ENCODE measurements at regions not wholly inside any gene's neighbourhood (a gene's known extent, or its start where the extent isn't known, plus 50 kb on each side); places are given as distances from the start of the nearest gene placed in this dataset.

DNA sequence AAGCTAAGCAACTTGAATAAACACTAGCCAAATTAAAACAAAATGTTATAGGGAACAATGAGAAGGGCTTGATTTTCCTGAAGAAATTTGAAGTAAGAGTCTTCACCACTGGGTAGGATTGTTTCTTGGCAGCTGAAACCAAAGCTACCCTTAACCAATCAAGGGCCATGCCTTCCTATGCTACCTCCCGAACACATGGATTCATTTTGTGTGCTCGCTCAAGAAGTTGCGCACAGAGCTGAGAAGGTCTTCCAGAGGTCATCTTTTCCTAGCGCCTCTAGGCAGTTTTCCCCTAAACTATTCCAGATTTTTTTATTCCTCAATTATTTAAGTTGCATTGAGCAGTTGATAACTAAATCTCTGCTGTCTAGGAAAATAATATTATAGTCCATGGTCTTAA, 264.6 kb downstream of the RBM43 start:
- no peak overlapping the region for H3K4me2 ChIP-seq
- WGBS (ENCODE audit: low lambda C conversion rate, missing lambda C conversion rate) = 76% methylated on average over 4 of the region's 4 CpGs
- H3K36me3 ChIP-seq (replicated peaks; ENCODE audit: insufficient read depth, low read depth) = no peaks in the 10 kb centered on the region
- H3K9me2 ChIP-seq (replicated peaks; ENCODE audit: insufficient read depth) = no peaks in the 10 kb centered on the region
- H3K4me3 ChIP-seq = no peak overlapping the region
- no peaks in the 10 kb centered on the region for H3K9me3 ChIP-seq (ENCODE audit: low read depth)
- H4K20me1 ChIP-seq (ENCODE audit: insufficient read depth, poor library complexity, severe bottlenecking) = no peaks in the 10 kb centered on the region
- no peaks in the 10 kb centered on the region for H3K79me2 ChIP-seq
- H3K27me3 ChIP-seq = no peaks in the 10 kb centered on the region
- no peak overlapping the region for H2AFZ ChIP-seq
- no peak for DNase-seq (ENCODE audit: low spot score)
- H3K4me1 ChIP-seq (ENCODE audit: insufficient read depth) = peaks cover 17% of the 10 kb centered on the region
- TF ChIP-seq, protein P1, sequence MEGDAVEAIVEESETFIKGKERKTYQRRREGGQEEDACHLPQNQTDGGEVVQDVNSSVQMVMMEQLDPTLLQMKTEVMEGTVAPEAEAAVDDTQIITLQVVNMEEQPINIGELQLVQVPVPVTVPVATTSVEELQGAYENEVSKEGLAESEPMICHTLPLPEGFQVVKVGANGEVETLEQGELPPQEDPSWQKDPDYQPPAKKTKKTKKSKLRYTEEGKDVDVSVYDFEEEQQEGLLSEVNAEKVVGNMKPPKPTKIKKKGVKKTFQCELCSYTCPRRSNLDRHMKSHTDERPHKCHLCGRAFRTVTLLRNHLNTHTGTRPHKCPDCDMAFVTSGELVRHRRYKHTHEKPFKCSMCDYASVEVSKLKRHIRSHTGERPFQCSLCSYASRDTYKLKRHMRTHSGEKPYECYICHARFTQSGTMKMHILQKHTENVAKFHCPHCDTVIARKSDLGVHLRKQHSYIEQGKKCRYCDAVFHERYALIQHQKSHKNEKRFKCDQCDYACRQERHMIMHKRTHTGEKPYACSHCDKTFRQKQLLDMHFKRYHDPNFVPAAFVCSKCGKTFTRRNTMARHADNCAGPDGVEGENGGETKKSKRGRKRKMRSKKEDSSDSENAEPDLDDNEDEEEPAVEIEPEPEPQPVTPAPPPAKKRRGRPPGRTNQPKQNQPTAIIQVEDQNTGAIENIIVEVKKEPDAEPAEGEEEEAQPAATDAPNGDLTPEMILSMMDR (IDR thresholded peaks at IDR 0.05; ENCODE audit: poor library complexity) = no peak
- TF ChIP-seq EZH2phosphoT487 (IDR thresholded peaks at IDR 0.05; ENCODE audit: low read depth, severe bottlenecking, unreplicated experiment) = no peak
- TF ChIP-seq EZH2 (IDR thresholded peaks at IDR 0.05; ENCODE audit: borderline replicate concordance) = no peak
- H3K27ac ChIP-seq = no peak overlapping the region

DNA sequence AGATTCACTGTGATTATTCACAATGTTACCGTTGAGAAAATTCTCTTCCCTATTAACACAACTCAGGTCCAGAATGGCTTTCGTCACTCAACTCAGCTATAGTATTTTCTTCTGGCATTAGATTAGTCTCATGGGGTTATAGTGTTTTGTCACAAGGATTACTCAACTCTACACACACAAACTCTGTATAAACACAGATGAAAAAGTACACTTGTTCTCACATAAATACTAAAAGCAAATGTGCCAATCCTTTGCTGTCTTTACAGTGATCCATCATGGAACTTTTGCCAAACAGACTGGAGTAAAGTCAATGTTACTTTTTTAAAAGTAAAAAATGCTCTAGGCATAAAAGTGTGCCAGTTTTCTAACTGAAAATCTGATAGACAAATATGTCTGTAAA, 267.6 kb downstream of the RBM43 start:
- H3K79me2 ChIP-seq = no peaks in the 10 kb centered on the region
- H2AFZ ChIP-seq = no peak overlapping the region
- H3K9me2 ChIP-seq (replicated peaks; ENCODE audit: insufficient read depth) = no peaks in the 10 kb centered on the region
- H3K9me3 ChIP-seq (ENCODE audit: low read depth) = no peaks in the 10 kb centered on the region
- 57% methylated on average over 2 of the region's 2 CpGs for WGBS (ENCODE audit: low lambda C conversion rate, missing lambda C conversion rate)
- peaks cover 17% of the 10 kb centered on the region for H3K4me1 ChIP-seq (ENCODE audit: insufficient read depth)
- no peaks in the 10 kb centered on the region for H3K27me3 ChIP-seq
- no peaks in the 10 kb centered on the region for H4K20me1 ChIP-seq (ENCODE audit: insufficient read depth, poor library complexity, severe bottlenecking)
- H3K36me3 ChIP-seq (replicated peaks; ENCODE audit: insufficient read depth, low read depth) = no peaks in the 10 kb centered on the region
- TF ChIP-seq EZH2 (IDR thresholded peaks at IDR 0.05; ENCODE audit: borderline replicate concordance) = no peak
- TF ChIP-seq EZH2phosphoT487 (IDR thresholded peaks at IDR 0.05; ENCODE audit: low read depth, severe bottlenecking, unreplicated experiment) = no peak
- TF ChIP-seq, protein P1 (IDR thresholded peaks at IDR 0.05; ENCODE audit: poor library complexity) = no peak
- no peak overlapping the region for H3K4me3 ChIP-seq
- no peak overlapping the region for H3K27ac ChIP-seq
- H3K4me2 ChIP-seq = no peak overlapping the region
- DNase-seq (ENCODE audit: low spot score) = no peak

DNA sequence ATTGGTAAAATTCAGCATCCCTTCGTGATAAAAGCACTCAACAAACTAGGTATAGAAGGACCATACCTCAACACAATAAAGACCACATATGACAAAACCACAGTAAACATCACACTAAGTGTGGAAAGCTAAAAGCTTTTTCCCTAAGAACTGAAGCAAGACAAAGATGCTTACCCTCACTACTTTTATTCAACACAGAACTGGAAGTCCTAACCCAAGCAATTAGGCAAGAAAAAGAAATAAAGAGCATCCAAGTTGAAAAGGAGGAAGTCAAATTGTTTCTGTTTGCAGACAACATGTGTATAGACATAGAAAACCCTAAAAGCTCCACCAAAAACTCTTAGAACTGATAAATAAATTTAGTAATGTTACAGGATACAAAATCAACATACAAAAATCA, 271.7 kb downstream of the RBM43 start:
- Histone ChIP-seq H3K79me2 (no peaks in the 10 kb centered on the region), H3K9me3 (ENCODE audit: low read depth) (no peaks in the 10 kb centered on the region), H3K9me2 (replicated peaks; ENCODE audit: insufficient read depth) (no peaks in the 10 kb centered on the region), H3K27me3 (no peaks in the 10 kb centered on the region), H3K4me1 (ENCODE audit: insufficient read depth) (peaks cover 10% of the 10 kb centered on the region), H3K27ac (no peak overlapping the region), H3K4me2 (no peak overlapping the region), H2AFZ (no peak overlapping the region), H4K20me1 (ENCODE audit: insufficient read depth, poor library complexity, severe bottlenecking) (no peaks in the 10 kb centered on the region), H3K36me3 (replicated peaks; ENCODE audit: insufficient read depth, low read depth) (no peaks in the 10 kb centered on the region), H3K4me3 (no peak overlapping the region)
- 89% methylated on average over 1 of the region's 1 CpG for WGBS (ENCODE audit: low lambda C conversion rate, missing lambda C conversion rate)
- TF ChIP-seq, protein P1 (IDR thresholded peaks at IDR 0.05; ENCODE audit: poor library complexity) = no peak
- TF ChIP-seq EZH2phosphoT487 (IDR thresholded peaks at IDR 0.05; ENCODE audit: low read depth, severe bottlenecking, unreplicated experiment) (no peak), EZH2 (IDR thresholded peaks at IDR 0.05; ENCODE audit: borderline replicate concordance) (no peak)
- DNase-seq (ENCODE audit: low spot score) = no peak

DNA sequence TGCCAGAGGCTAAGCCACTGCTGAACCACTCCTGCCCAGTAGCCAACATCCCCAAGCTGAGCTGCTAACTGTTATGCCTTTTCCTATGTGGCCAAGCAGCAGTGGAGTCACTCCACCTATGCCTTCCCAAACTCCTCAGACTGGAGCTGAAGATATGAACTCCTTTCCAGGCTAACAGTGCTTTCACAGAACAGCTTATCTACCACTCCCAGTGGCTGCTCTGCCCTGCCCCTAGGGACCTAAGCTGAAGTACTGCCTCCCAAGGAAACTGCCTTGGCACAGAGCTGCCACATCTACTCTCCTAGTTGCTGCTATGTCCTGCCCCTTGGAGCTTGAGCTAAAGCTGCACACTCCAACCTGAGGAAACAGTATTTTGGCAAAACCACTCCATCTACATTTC, 275.9 kb downstream of the RBM43 start:
- Histone ChIP-seq H3K9me3 (ENCODE audit: low read depth) (no peaks in the 10 kb centered on the region), H3K79me2 (no peaks in the 10 kb centered on the region), H3K36me3 (replicated peaks; ENCODE audit: insufficient read depth, low read depth) (no peaks in the 10 kb centered on the region), H3K27me3 (no peaks in the 10 kb centered on the region), H3K4me2 (no peak overlapping the region), H3K9me2 (replicated peaks; ENCODE audit: insufficient read depth) (no peaks in the 10 kb centered on the region), H3K27ac (no peak overlapping the region), H4K20me1 (ENCODE audit: insufficient read depth, poor library complexity, severe bottlenecking) (no peaks in the 10 kb centered on the region), H2AFZ (no peak overlapping the region), H3K4me3 (no peak overlapping the region), H3K4me1 (ENCODE audit: insufficient read depth) (peaks cover 13% of the 10 kb centered on the region)
- no peak for DNase-seq (ENCODE audit: low spot score)
- TF ChIP-seq EZH2phosphoT487 (IDR thresholded peaks at IDR 0.05; ENCODE audit: low read depth, severe bottlenecking, unreplicated experiment) (no peak), EZH2 (IDR thresholded peaks at IDR 0.05; ENCODE audit: borderline replicate concordance) (no peak)
- TF ChIP-seq, protein P1 (IDR thresholded peaks at IDR 0.05; ENCODE audit: poor library complexity) = no peak
